Umbilical cord (tissue), 1 donor: ENCODE measurements at regions not wholly inside any gene's neighbourhood (a gene's known extent, or its start where the extent isn't known, plus 50 kb on each side); places are given as distances from the start of the nearest gene placed in this dataset.
"Not testable (repeated sequence)": the region's sequence is repeated elsewhere in the genome, so short reads cannot be mapped to it uniquely, and the experiment has no call there.

Experiments
- DNase-seq: peaks from one replicate; pipeline ENCODE4 v3.0.0-alpha.2; 2015; ENCODE audit warnings: low spot score

- DNase-seq: no peak
These were observed 950.5 kb upstream of the HS3ST1 start for GRCh38 chr4:12379191-12379590.

DNA sequence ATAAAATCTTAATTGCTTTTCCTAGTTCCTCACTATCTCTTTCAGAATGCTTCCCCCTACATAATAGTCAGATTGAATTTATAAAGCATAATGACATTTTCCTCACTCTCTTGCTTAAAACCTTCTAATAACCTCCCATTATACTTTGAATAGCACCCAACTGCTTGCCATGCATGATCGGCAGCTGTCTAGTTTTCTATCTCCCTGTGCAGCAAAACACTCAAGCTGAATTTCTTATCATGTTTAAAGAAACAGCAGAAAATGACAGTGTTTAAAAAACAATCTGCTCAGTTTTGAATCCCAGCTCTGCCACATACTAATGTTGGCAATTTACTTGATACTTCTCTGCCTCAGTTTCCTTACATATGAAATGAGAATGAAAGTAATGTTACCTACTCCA is 947.1 kb upstream of the HS3ST1 start:
- no peak for DNase-seq

DNA sequence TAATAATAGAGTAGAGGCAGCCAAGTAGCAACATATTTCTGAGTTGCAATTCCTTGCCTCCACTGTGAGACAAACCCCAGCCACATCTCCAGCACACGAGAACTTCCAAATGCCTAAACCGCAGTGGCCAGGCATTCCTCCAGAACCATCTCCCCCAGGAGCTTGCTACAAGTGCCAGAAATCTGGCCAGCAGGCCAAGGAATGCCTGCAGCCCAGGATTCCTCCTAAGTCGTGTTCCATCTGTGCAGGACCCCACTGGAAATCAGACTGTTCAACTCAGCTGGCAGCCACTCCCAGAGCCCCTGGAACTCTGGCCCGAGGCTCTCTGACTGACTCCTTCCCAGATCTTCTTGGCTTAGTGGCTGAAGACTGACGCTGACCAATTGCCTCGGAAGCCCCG is 937.2 kb upstream of the HS3ST1 start:
- not testable (repeated sequence) for DNase-seq

DNA sequence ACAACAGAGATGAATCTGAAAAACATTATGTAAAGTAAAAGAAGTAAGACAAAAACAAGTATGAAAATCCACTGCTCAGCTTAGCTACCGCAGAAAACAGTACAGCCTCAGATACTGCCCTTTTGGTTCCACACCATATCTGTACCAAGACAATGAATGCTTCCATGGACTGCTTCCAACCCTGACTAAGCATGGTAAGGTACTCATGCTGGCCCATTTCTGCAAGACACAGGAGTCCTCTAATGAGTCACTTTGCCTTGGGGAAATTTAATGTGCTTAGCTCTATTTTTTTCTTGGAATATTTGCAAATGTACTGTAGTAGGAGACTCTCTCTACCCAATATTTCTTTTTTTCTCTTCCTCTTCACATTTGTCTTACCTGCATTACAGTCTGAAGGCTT is 931.7 kb upstream of the HS3ST1 start:
- DNase-seq: no peak

DNA sequence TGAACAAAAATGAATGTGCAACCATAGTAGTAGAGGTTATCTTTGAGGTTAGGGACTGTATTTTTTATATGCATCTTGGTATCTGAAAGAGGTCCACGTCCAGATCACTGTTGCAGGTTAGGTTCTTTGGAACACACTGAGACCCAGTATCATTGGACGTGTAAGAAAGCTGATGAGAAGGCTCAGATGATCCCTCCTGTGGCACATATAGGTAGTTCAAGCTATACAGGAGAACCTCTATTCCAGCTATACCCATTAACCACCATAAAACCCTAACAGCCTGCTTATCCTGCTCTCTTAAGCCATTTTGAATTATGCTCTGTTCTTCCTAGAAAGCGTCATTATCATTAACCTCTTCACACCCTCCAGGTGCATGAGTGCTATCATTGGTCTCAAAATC is 930.7 kb upstream of the HS3ST1 start:
- DNase-seq: no peak

- not testable (repeated sequence) for DNase-seq
These were observed 904.4 kb upstream of the HS3ST1 start for GRCh38 chr4:12333083-12333482.

- DNase-seq: no peak
These were observed 896.3 kb upstream of the HS3ST1 start for GRCh38 chr4:12324965-12325364.

DNA sequence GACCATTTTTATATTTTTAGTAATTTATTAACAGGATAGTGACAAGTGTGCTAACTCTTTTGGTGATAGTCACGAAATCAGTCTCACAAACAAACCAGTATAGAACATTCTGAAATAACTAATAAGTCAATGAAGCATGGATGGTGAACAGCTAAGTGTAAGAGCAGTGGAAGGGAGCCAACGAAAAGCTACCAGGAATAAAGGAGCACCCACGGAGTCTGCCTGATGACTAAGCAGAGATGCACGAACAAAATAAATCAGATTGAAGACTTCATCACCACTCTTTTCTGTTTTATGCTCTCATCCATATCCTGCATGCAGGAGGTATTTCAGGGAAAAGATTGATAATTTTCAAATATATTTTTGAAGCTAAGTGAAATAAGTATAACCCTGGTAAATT is 891.1 kb upstream of the HS3ST1 start:
- no peak for DNase-seq

- DNase-seq: no peak
These were observed 876.2 kb upstream of the HS3ST1 start for GRCh38 chr4:12304905-12305304.

DNA sequence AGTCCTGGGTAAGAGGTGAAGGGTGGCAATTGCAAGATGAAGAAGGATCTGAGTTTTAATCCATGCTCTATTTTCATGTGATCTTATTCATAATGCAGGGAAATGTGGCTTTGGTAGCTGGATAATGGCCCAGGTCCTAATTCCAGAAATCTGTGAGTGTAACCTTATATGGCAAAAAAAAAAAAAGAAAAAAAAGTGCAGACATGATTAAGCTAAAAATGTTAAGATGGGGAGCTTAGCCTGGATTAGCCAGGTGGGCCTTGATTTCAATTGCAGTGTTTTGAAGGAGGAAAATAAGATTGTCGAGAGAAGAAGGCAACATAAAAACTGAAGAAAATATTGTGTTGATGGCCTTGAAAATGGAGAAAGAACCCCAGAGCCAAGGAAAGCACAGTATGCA is 867.7 kb upstream of the HS3ST1 start:
- DNase-seq: no peak

GRCh38 chr4:12293906-12294525 is 865.3 kb upstream of the HS3ST1 start:
- DNase-seq: no peak

GRCh38 chr4:12286351-12286750 is 857.7 kb upstream of the HS3ST1 start:
- no peak for DNase-seq

GRCh38 chr4:12270546-12270945 is 841.9 kb upstream of the HS3ST1 start:
- DNase-seq: no peak

DNA sequence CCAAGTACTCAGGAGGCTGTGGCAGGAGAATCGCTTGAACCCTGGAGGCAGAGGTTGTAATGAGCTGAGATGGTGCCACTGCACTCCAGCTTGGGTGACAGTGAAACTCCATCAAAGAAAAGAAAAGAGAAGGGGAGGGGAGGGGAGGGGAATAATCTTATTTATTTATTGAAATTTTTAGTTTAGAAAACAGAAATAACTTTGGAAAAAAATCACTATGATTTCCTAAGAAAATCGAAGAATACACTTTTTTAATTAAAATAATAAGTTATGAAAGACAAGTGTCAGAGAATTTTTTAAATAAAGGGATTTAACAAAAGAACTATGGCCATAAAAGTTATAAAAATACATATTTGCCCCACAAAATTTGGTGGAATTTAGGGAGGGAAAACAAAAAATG is 836.9 kb upstream of the HS3ST1 start:
- no peak for DNase-seq

DNA sequence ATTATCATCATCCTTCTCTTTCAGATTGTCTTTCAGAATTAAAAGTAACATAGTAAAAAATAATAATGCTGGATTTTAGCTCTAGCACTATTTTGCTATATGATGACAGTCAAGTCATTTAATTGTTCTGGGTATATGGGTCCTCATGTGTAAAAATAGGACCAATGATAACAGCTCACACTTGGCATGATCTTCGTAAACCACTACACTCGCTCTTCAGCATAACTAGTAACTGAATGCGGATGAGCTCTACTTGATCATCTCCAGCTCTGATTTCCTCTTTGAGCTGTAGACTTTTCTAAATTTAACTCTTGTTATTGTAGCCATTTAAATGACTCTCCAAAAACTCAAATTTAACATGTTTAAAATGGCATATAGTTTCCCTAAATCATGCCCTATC is 831.8 kb upstream of the HS3ST1 start:
- DNase-seq: no peak

DNA sequence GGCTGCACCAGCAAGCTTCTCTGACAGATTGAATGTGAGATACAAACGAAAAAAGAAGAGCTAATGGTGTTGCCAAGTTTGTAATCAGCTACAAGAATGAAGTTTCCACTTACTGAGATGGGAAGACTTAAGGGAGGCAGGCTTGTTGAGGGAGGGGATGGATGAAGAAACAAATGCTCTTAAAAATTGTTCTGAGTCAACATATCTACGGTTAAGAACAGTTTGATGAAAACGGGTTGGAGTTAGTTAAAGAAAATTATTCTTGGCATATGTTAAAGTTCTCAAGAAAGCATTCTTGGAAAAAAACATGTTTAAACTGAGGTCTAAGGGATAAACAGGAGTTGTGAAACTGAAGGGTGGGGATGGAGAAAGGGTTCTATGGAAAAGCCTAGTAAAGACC is 816.3 kb upstream of the HS3ST1 start:
- DNase-seq: peak; percentile 61

DNA sequence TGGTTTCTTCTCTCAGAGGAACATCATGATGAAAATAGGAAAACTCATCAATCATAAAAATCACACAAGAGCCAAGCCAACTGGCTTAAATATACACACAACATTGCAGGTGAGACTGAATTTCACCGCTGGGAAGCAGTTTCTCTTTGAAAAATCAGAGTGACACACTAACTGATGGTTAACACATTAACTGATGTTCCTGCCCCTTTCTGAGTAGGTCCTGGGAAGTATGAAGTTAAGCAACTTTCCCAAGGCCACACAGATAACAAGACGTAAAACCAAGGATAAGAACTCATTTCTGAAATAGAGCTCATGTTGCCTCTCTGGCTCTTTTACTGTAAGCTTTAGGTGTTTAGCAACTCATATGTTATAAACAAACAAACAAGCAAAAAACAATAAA is 813.7 kb upstream of the HS3ST1 start:
- DNase-seq: no peak

GRCh38 chr4:12239897-12240636 is 811.4 kb upstream of the HS3ST1 start:
- DNase-seq: no peak

DNA sequence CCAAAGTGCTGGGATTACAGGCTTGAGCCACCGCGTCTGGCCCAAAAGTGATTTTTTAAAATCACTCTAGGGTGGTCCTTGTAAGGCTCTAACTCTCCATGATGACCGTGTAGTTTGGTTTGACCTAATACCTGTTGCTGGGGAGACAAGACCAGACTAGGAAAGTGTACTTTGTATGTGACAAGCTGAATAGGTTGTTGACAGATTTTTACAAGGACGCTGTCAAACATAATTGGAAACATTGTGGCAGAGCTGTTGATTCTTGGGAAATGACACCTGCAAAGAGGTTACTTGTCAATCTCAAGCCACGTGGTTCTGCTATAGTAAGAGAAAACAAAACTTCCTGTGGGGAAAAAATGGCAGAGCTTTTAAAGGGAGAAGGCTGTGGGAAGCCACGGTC is 802.4 kb upstream of the HS3ST1 start:
- no peak for DNase-seq

GRCh38 chr4:12221031-12221430 is 792.3 kb upstream of the HS3ST1 start:
- no peak for DNase-seq

GRCh38 chr4:12211636-12212035 is 782.9 kb upstream of the HS3ST1 start:
- DNase-seq: no peak

DNA sequence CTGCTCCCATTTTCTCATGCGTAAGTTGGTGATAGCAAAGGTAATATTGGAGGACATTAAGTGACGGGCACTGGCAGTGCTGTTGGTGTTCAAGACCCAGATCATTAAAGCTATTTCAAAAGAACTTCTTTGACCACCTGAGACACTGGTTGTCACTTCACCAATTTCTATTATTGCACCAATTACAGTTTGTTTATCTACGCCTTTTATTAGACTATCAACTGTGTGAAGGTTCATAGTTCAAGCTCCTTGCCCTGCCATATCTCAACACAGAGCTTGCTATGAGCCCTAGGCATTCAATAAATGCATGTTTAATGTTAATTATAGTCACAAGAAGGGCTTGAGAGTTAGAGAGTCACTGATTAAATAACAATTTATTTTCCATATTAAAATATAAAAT is 778.7 kb upstream of the HS3ST1 start:
- DNase-seq: no peak

GRCh38 chr4:12206091-12206490 is 777.4 kb upstream of the HS3ST1 start:
- no peak for DNase-seq

DNA sequence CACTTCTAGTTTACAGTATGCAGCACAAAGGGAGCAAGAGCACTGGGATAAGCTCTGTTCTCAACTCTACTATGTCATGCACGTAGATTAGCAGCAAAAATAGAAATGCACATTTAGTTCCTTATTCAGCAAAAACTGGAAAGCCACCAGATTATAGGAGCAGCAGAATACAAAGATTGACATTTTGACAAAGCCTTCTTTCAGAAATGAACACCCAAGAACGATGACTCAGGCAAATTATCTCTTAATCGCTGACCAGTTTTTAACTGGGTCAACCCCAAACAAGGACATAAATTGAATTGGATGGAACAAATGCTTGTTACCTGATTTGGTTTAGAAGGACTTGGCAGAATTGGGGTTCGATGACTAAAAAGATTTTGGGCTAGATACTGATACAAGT is 775.3 kb upstream of the HS3ST1 start:
- DNase-seq: no peak
